Fibroblast of villous mesenchyme (primary cell): ENCODE measurements at regions not wholly inside any gene's neighbourhood (a gene's known extent, or its start where the extent isn't known, plus 50 kb on each side); places are given as distances from the start of the nearest gene placed in this dataset.

Experiments
- DNase-seq: peaks from one replicate; pipeline ENCODE4 v3.0.0-alpha.2; 2010; ENCODE audit warnings: low read depth
- H3K4me3 ChIP-seq: 2 replicates; pipeline ENCODE4 v1.5.1; 2011; ENCODE audit warnings: low read depth, mild to moderate bottlenecking, low read length
- TF ChIP-seq, protein P1 (sequence below): IDR thresholded peaks from 2 replicates; pipeline ENCODE4 v1.5.1; 2012; ENCODE audit warnings: low read depth, mild to moderate bottlenecking, low read length; ENCODE audit not compliant: insufficient read depth

DNA sequence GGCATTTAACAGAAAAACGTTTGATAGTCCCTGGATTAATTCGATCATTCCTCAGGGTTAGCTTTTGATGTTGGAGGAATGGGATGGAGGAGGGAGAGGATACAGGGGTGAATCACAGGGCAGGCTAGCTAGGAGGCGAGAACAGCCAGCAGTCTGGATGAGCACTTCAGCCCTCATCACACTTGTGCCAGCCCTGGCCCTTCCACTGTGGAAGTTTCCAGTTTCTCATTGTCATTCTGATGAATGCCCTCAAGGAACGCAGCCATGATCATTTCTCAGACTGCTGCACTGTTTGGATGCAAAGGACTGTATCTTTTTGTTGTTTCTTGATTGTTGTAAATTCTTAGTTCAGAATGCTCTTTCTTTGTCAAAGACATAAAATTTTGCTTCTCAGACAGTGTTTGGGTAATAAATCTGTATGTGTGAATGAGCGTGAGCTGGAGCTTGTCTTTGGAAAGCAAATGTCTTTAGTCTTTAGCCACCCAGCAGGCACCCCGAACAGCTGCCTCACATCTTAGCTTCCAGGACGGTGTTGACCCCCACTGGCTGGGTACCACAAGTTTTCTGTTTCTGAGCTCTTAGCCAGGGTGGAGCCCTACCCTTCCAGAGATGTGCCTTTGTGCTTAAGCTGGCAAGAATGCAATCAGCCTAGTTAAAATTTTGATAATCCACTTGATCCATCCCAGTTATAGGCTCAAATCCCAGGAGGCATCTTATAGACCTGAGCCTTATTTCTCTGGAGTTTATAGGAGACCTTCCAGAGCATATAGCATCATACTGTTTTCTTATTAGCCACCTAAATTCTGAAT, 121.1 kb downstream of the PDCD6IP start:
- TF ChIP-seq, protein P1, sequence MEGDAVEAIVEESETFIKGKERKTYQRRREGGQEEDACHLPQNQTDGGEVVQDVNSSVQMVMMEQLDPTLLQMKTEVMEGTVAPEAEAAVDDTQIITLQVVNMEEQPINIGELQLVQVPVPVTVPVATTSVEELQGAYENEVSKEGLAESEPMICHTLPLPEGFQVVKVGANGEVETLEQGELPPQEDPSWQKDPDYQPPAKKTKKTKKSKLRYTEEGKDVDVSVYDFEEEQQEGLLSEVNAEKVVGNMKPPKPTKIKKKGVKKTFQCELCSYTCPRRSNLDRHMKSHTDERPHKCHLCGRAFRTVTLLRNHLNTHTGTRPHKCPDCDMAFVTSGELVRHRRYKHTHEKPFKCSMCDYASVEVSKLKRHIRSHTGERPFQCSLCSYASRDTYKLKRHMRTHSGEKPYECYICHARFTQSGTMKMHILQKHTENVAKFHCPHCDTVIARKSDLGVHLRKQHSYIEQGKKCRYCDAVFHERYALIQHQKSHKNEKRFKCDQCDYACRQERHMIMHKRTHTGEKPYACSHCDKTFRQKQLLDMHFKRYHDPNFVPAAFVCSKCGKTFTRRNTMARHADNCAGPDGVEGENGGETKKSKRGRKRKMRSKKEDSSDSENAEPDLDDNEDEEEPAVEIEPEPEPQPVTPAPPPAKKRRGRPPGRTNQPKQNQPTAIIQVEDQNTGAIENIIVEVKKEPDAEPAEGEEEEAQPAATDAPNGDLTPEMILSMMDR = no peak
- H3K4me3 ChIP-seq = no peak overlapping the region
- no peak for DNase-seq

DNA sequence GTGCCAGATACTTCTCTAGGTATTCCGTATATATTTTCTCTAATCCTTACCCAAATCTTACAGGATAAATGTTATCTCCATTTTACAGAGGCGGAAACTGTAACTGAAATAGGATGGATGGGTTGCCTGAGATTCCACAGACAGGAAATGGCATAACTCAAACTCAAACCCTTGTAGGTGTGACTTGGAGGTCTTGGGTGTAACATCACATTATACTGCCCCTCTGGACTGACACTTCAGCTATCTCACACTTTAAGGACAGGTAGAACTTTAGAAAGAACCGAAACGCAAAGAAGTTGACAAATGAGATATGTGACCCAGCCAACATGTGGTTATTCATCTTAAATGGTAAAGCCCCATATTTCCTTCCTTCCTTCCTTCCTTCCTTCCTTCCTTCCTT, 122.1 kb downstream of the PDCD6IP start:
- TF ChIP-seq, protein P1 = no peak
- H3K4me3 ChIP-seq = no peak overlapping the region
- no peak for DNase-seq

DNA sequence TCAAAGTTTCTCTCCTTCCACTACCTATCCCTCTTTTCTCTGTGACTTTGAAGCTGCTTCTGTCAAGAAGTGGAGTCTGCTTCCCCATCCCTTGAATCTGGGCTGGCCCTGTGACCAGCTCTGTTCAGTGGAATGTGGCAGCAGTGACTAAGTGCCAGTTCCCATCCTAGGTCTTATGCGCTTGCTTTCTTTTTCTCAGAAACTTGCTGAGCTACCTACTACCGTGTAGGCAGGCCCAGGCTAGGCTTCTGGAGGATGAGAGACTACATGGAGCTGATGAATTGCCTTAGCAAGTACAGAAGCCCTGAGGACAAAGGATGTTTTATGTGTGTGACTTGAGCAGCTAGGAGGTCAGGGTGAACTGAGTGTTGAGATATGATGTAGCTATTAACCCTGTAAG, 123.2 kb downstream of the PDCD6IP start:
- TF ChIP-seq, protein P1 = no peak
- H3K4me3 ChIP-seq = no peak overlapping the region
- DNase-seq = no peak

DNA sequence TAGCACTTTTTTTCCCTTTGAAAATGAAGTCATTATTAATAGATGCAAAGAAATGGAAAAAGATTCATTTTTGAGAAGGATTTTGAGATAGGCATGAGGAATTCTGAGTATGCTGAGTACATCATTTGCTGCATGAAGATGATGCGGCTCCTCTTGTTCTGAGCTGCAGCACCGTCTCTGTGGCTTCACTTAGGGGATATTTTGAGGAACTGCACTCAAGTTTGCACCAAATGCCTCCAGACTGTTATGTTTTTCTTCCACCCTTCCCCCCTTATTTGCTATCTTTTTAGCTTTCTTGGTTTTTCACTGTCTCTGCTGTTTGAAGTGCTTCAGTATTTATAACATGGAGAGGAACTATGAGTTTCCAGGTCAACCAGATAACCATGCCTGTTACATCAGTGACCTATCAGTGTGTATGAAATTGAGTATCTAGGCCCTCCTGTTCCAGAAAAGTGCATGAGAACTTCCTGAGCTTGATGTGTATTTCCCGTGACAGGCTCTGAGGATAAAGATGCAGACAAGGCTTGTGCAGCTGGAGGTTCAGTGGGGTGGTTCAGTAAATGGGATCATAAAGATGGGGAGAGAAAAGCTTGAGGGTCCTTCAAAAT, 128.7 kb downstream of the PDCD6IP start:
- TF ChIP-seq, protein P1 = no peak
- H3K4me3 ChIP-seq = no peak overlapping the region
- no peak for DNase-seq

DNA sequence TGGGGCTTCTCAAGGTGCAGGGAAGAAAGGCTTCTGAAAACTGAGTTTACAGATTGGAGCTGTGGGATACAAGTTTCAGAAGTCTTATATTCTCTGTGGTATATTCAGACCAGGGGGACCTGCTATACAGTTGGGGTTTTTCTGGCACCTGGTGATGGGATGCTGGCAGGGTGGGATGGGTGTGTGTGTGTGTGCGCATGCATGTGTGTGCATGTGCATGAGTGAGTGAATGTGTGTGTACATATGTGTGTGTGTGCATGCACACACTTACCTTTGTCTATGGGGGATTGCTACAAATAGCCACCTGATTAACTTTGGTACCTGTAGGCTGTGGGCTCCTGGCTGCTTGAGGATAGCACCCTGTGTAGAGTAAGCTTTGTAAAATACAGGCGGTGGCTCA, 131.4 kb downstream of the PDCD6IP start:
- TF ChIP-seq, protein P1 = no peak
- H3K4me3 ChIP-seq = no peak overlapping the region
- DNase-seq = no peak

DNA sequence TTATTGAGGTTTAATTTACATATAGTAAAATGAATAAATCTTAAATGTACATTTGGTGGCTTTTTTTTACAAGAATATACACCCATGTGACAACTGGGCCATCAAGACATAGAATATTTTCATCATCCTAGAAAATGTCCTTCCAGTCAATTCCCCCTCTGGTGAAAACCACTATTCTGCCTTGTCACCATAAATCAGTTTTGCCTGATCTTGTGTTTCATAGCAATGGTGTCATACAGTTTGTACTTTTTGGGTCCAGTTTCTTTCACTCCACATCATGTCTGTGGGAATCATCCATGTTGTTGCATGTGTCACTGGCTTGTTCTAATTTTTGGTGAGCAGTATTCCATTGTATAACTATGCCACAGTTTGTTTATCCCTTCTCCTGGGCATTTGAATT, 133.1 kb downstream of the PDCD6IP start:
- no peak overlapping the region for H3K4me3 ChIP-seq
- DNase-seq = no peak
- TF ChIP-seq, protein P1 = no peak
